IMR-90 (cell line): ENCODE measurements at regions not wholly inside any gene's neighbourhood (a gene's known extent, or its start where the extent isn't known, plus 50 kb on each side); places are given as distances from the start of the nearest gene placed in this dataset.

Experiments
- ATAC-seq: fragments of 200-7000 bp; cut with Tn5 transposase; 2 replicates; pipeline ENCODE4 v1.9.1; 2020; ENCODE audit warnings: low read depth, mild to moderate bottlenecking, moderate library complexity
- BruUV-seq: library from RNA; stranded (reverse); fragments of 400-500 nt; replicated peaks from 2 replicates; lab custom pipeline; 2021; lab: Mats Ljungman, UMichigan
- CTCF ChIA-PET: fragments of 300-600 bp; formaldehyde crosslinking; extraction: SDS; loops from one replicate; lab custom pipeline; 2021; ENCODE audit warnings: antibody characterized with exemption; lab: Yijun Ruan, JAX
- POLR2A ChIA-PET: fragments of 300-600 bp; sonication (Branson Sonifier 250); formaldehyde crosslinking; loops from one replicate; lab custom pipeline; 2022; ENCODE audit warnings: antibody characterized with exemption; ENCODE audit not compliant: unreplicated experiment; lab: Charles Lee
- DNase-seq: peaks from one replicate; pipeline ENCODE4 v3.0.0; 2013
- H2AFZ ChIP-seq: replicated peaks from 2 replicates; pipeline ENCODE3; 2013; ENCODE audit warnings: low read length, mild to moderate bottlenecking; ENCODE audit not compliant: poor library complexity
- H2AK5ac ChIP-seq: 2 replicates; pipeline ENCODE4 v1.6.1; 2013; ENCODE audit warnings: low read depth, low read length, inconsistent platforms
- H2AK9ac ChIP-seq: replicated peaks from 2 replicates; pipeline ENCODE3; 2013; ENCODE audit warnings: mild to moderate bottlenecking, low read depth, low read length, moderate library complexity; ENCODE audit not compliant: poor library complexity
- H2BK120ac ChIP-seq: 2 replicates; pipeline ENCODE4 v1.6.1; 2013; ENCODE audit warnings: low read depth, low read length, inconsistent platforms
- H2BK15ac ChIP-seq: 3 replicates; pipeline ENCODE4 v1.6.1; 2013; ENCODE audit warnings: low read depth, low read length, inconsistent platforms
- H2BK20ac ChIP-seq: 2 replicates; pipeline ENCODE4 v1.6.1; 2013; ENCODE audit warnings: low read depth, mild to moderate bottlenecking, inconsistent platforms, low read length, moderate library complexity
- H2BK5ac ChIP-seq: 2 replicates; pipeline ENCODE4 v1.6.1; 2013; ENCODE audit warnings: mild to moderate bottlenecking, low read depth, low read length, inconsistent platforms; ENCODE audit not compliant: poor library complexity, severe bottlenecking
- H3K14ac ChIP-seq: replicated peaks from 2 replicates; pipeline ENCODE4 v1.6.1; 2013; ENCODE audit warnings: low read depth, low read length, inconsistent platforms
- H3K18ac ChIP-seq: 2 replicates; pipeline ENCODE4 v1.6.1; 2013; ENCODE audit warnings: low read depth, low read length, control low read depth
- H3K23ac ChIP-seq: 2 replicates; pipeline ENCODE4 v1.6.1; 2013; ENCODE audit warnings: low read depth, low read length, inconsistent platforms
- H3K27ac ChIP-seq: 2 replicates; pipeline ENCODE4 v1.5.1; 2013; ENCODE audit warnings: mild to moderate bottlenecking, control low read depth, low read length; ENCODE audit not compliant: insufficient read depth
- H3K27me3 ChIP-seq: 2 replicates; pipeline ENCODE4 v1.6.1; 2013; ENCODE audit warnings: low read length; ENCODE audit not compliant: control insufficient read depth, insufficient read depth
- H3K36me3 ChIP-seq: 2 replicates; pipeline ENCODE4 v1.6.1; 2013; ENCODE audit warnings: low read length, mixed read lengths; ENCODE audit not compliant: control insufficient read depth, insufficient read depth
- H3K4ac ChIP-seq: 2 replicates; pipeline ENCODE4 v1.6.1; 2013; ENCODE audit warnings: low read depth, low read length, inconsistent platforms
- H3K4me1 ChIP-seq: 2 replicates; pipeline ENCODE4 v1.6.1; 2013; ENCODE audit warnings: low read length, mixed read lengths; ENCODE audit not compliant: control insufficient read depth, insufficient read depth
- H3K4me2 ChIP-seq: 2 replicates; pipeline ENCODE4 v1.6.1; 2013; ENCODE audit warnings: low read depth, mild to moderate bottlenecking, control low read depth, low read length, moderate library complexity
- H3K4me3 ChIP-seq: 2 replicates; pipeline ENCODE4 v1.5.1; 2013; ENCODE audit warnings: low read depth, mild to moderate bottlenecking, control low read depth, low read length, moderate library complexity; ENCODE audit not compliant: insufficient read depth
- H3K56ac ChIP-seq: 2 replicates; pipeline ENCODE4 v1.6.1; 2013; ENCODE audit warnings: low read length, inconsistent platforms; ENCODE audit not compliant: insufficient read depth; ENCODE audit errors: extremely low read depth
- H3K79me1 ChIP-seq, 2 experiments: 2 replicates each; pipeline ENCODE4 v1.6.1; 2013; ENCODE audit warnings: low read length in 2 of 2, inconsistent platforms in 1 of 2, low read depth in 1 of 2
- H3K9ac ChIP-seq: 2 replicates; pipeline ENCODE4 v1.6.1; 2013; ENCODE audit warnings: low read depth, low read length, control low read depth
- H3K9me1 ChIP-seq: 2 replicates; pipeline ENCODE4 v1.6.1; 2013; ENCODE audit warnings: low read length, inconsistent platforms; ENCODE audit not compliant: insufficient read depth
- H3K9me3 ChIP-seq: 2 replicates; pipeline ENCODE4 v1.6.1; 2013; ENCODE audit warnings: low read length; ENCODE audit not compliant: control insufficient read depth, insufficient read depth
- H4K20me1 ChIP-seq: 2 replicates; pipeline ENCODE4 v1.6.1; 2013; ENCODE audit warnings: low read length, inconsistent platforms; ENCODE audit not compliant: insufficient read depth
- H4K5ac ChIP-seq: 2 replicates; pipeline ENCODE4 v1.6.1; 2013; ENCODE audit warnings: mild to moderate bottlenecking, low read depth, low read length, control low read depth
- H4K8ac ChIP-seq, 2 experiments: 2 replicates each; pipeline ENCODE4 v1.6.1; 2013; ENCODE audit warnings: low read depth in 2 of 2, low read length in 2 of 2, control low read depth in 1 of 2, inconsistent platforms in 1 of 2
- H4K91ac ChIP-seq: 2 replicates; pipeline ENCODE4 v1.6.1; 2013; ENCODE audit warnings: low read depth, low read length, inconsistent platforms; ENCODE audit not compliant: insufficient read depth
- RAD21 ChIP-seq: IDR thresholded peaks from 2 replicates; pipeline ENCODE4 v1.6.1; 2012; ENCODE audit warnings: low read length, improper control_type of control experiment
- WGBS, 2 experiments: methylation state at CpG; one replicate each; pipeline versions ENCODE4 v1.1.5 to v1.1.7; 2013; ENCODE audit warnings: missing lambda C conversion rate in 2 of 2; ENCODE audit not compliant: insufficient read length in 1 of 2; ENCODE audit errors: extremely low coverage in 2 of 2; 5-methylcytosine and 5-hydroxymethylcytosine counted together
- dilution Hi-C: fragments of 300-500 bp; cut with HindIII; formaldehyde crosslinking; loops from one replicate; pipeline ENCODE4 v1.14.3; 2018; ENCODE audit warnings: low sequenced_read_pairs; ENCODE audit not compliant: unreplicated experiment
- in situ Hi-C: fragments of 300-500 bp; cut with MboI; formaldehyde crosslinking; loops from 3 replicates; pipeline ENCODE4 v1.14.3; 2019; ENCODE audit warnings: low sequenced_read_pairs, inconsistent platforms, mixed read lengths
- intact Hi-C: fragments of 100-400 bp; cut with micrococcal nuclease; formaldehyde crosslinking; loops from 2 replicates; pipeline ENCODE4 v1.10.0; 2022

DNA sequence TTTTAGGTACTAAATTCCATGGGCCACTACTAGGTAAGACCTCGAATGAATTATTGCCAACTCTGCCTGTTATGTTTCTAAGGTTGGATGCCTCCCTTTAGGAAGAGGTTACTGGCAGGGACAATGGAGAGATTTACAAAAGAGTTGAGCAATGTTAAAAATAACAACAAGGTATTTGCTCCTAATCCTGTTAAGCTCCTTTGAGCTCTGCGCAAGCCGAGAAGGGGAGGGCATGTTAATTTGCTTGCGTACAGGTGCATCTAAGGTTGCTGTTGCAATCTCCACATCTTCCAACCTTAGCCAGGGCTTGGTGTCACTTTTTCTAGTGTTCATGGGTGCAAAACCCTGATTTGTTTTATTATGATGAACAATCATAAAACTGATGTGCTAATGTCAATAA, 161.5 kb upstream of the TPM1 start:
- CTCF ChIA-PET, result no interaction called here
- Histone ChIP-seq H3K79me1 (no peaks in the 10 kb centered on the region), H3K9ac (no peak overlapping the region), H4K20me1 (no peaks in the 10 kb centered on the region), H2AFZ (no peak overlapping the region), H4K8ac (no peak overlapping the region), H3K14ac (no peak overlapping the region), H3K4me2 (no peak overlapping the region), H3K27me3 (no peaks in the 10 kb centered on the region), H4K91ac (no peak overlapping the region), H4K5ac (no peak overlapping the region), H2BK5ac (no peak overlapping the region), H3K36me3 (no peaks in the 10 kb centered on the region), H3K4me3 (no peak overlapping the region), H3K4ac (no peak overlapping the region), H2AK5ac (no peak overlapping the region), H2BK20ac (no peak overlapping the region), H2AK9ac (no peak overlapping the region), H3K4me1 (peaks cover 7% of the 10 kb centered on the region), H3K56ac (no peak overlapping the region), H3K23ac (no peak overlapping the region), H3K27ac (no peak overlapping the region), H2BK120ac (no peak overlapping the region), H3K18ac (no peak overlapping the region), H2BK15ac (peak overlapping the region; percentile 89; the same call in 2 of the 3 replicates), H3K9me1 (no peaks in the 10 kb centered on the region), H3K9me3 (no peaks in the 10 kb centered on the region)
- in situ Hi-C loops (no loop called here), dilution Hi-C loops (no loop called here), intact Hi-C loops (loop anchor here (5.0 kb wide), 1 partner anchor 59 kb away; no protein-coding TSS in a partner anchor)
- DNase-seq (no peak), ATAC-seq (no peak)
- POLR2A ChIA-PET, result no interaction called here
- TF ChIP-seq RAD21, result no peak
- WGBS, 2 experiments, result no CpG with 5 or more reads among the region's 4 CpGs
- no TSS peak for BruUV-seq
